CMK (cell line): ENCODE measurements at regions not wholly inside any gene's neighbourhood (a gene's known extent, or its start where the extent isn't known, plus 50 kb on each side); places are given as distances from the start of the nearest gene placed in this dataset.

Experiments used
- DNase-seq: peaks from one replicate; pipeline ENCODE4 v3.0.0-alpha.2; 2010; ENCODE audit warnings: low read depth

DNA sequence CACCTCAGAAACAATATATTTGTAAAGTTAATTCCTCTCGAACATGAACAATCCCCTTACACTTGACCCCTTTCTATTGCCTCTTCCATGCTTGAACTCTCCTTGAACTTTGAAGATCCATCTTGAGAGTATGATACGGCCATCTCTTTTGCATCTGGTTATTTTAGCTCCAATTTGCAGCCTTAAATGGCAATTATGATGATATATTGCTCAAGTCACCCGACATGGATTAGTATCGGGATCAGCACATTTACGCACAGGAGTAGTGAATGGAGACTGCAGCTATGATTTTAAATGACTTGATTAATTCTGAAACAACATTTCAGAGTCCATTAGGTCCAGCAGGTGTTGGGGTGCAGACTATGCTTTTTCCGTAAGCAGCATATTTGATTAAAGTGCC is 143.8 kb upstream of the PAQR3 start:
- no peak for DNase-seq

DNA sequence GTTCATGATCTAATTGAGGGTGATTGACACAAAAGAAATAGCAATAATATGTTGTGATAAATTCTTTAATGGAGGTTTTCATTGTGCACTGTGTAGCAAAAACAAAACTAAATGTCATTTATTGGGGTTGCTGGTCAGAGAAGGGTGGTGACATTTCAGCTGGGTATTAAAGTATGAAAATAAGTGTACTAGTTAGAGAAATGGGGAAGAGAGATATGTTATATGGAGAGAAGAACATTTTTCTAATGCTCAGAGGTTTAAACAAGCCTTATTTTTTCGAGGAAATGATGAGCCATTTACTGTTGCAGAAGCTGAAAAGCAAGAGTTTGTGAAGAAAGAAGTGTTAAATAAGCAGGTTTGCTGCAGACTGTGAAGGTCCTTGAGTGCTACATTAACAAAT is 142.7 kb upstream of the PAQR3 start:
- DNase-seq = no peak

DNA sequence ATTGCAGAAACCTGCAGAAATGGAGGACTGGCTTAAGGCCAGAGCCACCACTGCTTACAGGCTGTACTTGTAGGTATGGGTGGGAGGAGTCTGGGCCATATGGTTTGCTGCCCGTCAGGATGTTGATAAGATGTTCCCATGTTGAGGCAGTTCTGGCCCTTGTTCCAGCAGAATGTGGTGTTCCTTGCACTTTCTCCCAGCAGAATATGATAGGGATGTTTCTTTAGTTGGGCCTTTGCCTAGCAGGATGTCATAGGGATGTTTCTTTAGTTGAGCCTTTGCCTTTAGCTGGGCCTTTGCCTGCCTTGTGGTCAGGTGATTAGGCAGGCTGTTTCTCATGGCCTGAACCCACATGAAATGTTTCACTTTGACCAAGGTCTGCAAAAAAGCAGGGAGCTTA is 139.1 kb upstream of the PAQR3 start:
- DNase-seq = no peak

DNA sequence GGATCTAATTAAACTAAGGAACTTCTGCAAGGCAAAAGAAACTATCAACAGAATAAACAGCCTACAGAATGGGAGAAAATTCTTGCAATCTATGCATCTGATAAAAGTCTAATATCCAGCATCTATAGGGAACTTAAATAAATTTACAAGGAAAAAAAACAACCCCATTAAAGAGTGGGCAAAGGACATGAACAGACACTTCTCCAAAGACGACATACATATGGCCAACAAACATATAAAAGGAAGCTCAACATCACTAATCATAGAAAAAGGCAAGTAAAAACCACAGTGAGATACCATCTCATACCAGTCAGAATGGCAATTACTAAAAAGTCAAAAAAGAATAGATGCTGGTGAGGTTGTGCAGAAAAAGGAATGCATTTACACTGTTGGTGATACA is 134.8 kb upstream of the PAQR3 start:
- no peak for DNase-seq

- DNase-seq = no peak
These were observed 134.2 kb upstream of the PAQR3 start for GRCh38 chr4:79073471-79073870.

GRCh38 chr4:79065262-79065661 is 126.0 kb upstream of the PAQR3 start:
- DNase-seq = no peak

DNA sequence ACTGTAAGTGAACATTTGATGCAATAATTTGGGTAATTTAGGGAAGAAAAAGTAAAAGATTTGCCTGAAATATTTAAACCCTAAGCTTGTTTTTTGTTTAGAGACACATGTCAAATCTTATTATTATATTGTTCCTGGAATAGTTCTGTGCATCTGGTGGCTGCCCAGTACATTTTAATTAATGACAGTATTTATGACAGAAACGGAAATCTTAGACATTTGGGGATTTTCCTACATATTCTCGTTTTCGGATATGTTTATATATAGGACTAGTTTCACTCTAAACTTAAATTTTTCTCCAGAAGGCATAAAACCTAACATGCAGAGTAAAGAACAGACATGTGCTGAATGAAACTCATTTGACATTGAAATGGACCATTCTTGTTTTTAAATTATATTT is 125.6 kb upstream of the PAQR3 start:
- no peak for DNase-seq

GRCh38 chr4:79059631-79060399 is 120.6 kb upstream of the PAQR3 start:
- DNase-seq = no peak

- no peak for DNase-seq
These were observed 118.5 kb upstream of the PAQR3 start for GRCh38 chr4:79057772-79058171.

DNA sequence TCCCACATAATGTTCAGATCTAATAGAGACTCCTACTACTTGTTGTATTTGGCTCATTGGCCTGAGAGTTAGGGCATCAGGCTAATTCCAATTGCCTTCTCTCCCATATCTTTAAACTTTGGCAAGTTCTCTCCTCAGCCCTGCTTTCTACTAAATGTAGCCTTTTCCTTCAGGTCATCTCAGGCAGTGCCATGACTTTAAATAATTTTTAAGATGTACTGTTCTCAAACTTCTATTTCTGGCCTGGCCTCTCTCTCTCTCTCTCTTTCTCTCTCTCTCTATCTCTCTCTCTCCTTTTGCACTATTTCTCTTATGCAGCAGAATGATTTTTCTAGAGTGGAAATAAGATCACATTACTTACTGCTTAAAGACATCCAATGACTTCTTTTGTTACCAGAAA is 114.5 kb upstream of the PAQR3 start:
- DNase-seq = no peak

- DNase-seq = no peak
These were observed 111.3 kb upstream of the PAQR3 start for GRCh38 chr4:79050541-79050880.

DNA sequence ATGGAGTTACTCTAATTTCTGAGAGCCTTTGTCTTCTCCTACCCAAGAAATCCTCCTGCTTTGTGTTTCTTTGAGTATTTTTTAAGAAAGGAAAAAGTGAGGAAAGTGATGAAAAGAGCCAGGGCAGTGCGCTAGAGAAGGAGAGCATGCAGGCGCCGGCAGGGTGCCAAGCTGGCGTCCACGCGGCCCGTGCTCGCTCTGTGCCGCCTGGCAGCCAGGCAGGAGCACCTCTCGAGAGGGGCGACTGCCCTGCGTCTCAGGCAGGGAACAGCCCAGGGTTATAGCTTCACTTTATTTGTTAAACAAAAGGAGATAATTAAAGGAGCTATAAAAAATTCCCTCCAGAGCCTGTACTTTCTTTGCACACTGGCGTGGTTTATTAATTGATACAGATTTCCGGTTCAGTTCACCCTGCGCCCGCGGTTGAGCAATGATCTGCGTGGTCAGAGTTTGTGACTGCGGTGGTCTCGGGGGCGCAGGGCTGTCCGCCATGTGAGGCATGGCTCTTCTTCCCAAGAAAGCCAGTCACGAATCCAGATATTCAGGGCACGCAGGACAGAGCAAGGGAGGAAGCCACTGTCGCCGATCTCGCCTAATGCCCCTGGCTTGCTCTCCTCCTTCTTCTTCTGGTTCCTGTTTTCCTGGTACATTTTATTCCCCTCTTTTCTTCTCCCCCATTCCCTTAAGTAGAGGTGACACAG is 110.8 kb upstream of the PAQR3 start:
- DNase-seq = no peak

DNA sequence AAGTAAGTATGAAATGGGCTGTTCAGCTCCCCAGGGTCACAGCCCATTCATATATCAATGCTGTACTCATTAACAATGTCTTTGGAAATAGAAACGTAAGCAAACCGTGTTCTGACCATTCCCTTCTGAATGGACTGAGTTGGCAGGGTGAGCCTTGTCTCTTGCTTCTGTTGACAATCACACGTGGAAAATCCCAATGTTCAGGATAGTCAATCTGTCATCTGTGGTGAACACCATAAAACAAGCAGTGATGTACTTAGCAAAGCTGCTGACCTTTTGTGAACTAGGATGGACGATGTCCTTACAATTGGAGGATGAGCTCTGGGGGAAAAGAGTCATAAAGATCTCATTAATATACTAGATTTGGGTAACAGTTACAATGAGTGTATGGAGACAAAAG is 109.6 kb upstream of the PAQR3 start:
- no peak for DNase-seq

GRCh38 chr4:79047316-79047715 is 108.1 kb upstream of the PAQR3 start:
- DNase-seq = no peak

DNA sequence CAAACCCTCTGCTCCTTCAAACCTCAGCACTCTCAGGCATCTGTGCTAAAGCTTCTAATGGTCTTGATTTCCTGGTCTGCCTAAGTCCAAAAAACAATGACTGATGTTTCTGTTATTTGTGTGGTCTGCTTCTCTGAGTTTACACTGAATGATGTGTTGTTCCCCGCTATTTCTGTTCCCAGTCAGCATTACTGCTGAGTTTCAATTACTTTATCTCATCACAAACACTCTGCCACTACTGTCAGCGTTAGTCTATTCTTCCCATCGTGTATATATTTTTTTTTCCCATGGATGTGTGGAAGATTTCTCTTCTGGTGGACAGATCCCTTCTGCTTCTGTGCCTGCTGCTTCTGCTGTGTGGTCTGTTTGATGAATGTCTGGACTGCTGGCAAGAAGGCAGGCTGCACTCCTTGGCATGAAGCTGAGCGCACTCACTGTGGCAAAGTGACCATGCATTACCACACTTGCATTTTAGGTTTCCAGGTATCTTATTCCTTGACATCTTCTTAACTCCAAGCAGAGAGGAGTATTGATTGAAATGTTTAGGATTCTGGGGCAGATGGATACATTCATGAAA is 106.9 kb upstream of the PAQR3 start:
- no peak for DNase-seq

GRCh38 chr4:79044141-79044659 is 105.0 kb upstream of the PAQR3 start:
- DNase-seq = no peak

DNA sequence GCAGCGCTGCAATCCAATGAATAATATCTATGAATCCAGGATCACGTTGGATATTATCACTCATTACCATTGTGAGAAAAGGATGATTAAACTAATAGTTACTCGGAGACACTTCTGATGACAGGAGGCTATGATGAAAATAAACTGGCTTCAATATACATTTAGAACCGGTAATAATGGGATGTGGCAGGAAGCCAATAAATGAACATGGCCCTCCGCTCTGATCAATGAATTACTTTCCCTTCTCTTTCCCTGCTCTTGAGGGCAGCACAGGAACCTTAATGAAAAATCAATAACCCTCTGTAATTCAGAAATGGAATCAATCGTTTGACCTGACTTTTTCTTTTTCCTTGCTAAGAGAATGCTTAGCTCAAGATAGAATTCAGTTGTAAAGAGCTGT is 103.9 kb upstream of the PAQR3 start:
- no peak for DNase-seq

GRCh38 chr4:79042079-79042674 is 102.9 kb upstream of the PAQR3 start:
- no peak for DNase-seq

DNA sequence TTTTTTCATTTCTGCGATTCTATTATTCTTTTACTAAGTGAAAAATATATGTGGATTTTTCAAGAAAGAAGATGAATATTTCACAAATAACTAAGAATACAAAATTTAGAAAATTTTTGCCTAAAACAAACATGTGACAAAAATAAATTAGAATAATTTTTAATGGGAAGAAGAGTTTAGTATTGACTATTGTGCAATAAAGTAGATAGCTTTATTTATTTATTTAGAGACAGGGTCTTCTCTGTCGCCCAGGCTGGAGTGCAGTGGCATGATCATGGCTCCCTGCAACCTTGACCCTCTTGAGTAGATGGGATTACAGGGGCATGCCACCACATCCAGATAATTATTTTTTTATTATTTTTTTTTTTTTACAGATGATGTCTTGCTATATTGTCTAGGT is 95.3 kb upstream of the PAQR3 start:
- DNase-seq = no peak

DNA sequence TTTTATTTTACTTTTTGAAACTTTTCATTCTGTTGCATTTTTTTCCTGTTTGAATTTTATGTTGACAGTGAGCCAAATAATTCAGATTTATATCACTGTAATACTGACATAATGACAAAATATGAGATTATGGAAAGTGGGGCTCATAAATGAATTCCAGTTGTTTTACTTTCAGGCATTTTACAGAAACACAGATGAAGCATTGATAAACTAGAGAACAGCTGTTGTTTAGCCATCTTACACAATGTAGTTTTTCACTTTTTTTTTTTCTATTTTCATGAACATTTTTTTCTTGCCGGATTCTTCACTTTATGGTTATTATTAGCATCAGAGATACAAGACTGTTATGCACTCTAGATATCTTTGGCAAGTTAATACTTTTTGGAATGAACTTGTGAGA is 91.7 kb upstream of the PAQR3 start:
- no peak for DNase-seq

DNA sequence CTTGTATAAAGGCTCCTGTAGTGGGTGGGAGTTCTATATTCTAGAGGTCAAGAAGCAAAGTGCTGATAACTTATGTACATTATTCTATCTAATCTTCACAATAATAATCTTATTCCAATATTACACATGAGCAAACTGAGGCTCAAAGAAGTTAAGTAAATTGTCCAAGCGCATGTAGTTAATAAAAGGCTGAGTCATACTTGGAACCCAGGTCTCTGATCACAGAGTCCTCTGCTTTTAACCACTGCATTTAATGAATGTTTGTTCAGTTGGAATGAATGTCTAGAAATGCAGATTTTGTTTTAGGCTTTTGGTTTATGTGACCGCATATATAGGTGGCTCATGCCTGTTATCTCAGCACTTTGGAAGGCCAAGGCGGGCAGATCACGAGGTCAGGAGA is 88.4 kb upstream of the PAQR3 start:
- no peak for DNase-seq

DNA sequence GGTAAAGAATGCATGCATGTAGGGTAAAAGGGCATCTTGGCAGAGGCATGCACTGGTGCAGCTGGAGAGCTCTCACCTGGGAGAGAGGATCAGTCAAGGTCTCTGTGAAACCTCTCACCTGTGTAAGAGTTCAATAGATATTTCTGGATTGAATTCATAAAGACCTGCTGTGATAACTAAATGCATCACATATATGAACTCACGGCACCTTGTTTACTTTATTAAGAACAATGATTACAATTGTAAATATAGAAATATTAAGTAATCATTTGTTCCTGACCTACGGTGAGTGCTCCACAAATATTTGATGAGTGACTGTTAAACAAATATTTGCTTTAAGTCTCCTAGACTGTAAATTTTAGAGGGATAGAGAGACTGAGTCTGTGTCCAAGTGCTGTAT is 85.9 kb upstream of the PAQR3 start:
- no peak for DNase-seq
